ENCODE measurements at regions not wholly inside any gene's neighbourhood (a gene's known extent, or its start where the extent isn't known, plus 50 kb on each side); places are given as distances from the start of the nearest gene placed in this dataset.
"Not testable (repeated sequence)": the region's sequence is repeated elsewhere in the genome, so short reads cannot be mapped to it uniquely, and the experiment has no call there.

DNA sequence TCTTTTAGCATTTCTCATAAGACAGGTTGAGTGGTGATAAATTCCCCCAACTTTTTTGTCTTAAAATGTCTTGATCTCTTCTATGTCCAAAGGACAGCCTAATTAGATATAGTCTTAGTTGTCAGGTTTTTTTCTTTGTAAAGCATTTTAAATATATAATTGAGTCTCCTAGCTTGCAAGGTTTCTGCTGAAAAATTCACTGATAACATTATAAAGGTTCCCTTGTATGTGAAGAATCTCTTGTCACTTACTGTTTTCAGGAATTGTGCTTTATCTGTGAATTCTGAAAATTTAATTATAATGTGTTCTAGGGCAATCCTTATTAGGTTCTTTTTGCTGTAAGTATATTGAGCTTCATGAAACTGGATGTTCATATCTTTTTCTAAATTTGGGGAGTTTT, 96.8 kb upstream of the ZNF92 start:
- TF ChIP-seq ISL1 (CRISPR knock-in tag; IDR thresholded peaks at IDR 0.05) (no peak), TCF4 (CRISPR knock-in tag; IDR thresholded peaks at IDR 0.05; ENCODE audit: borderline replicate concordance) (no peak), ZFP30 (CRISPR knock-in tag; IDR thresholded peaks at IDR 0.05) (no peak), RARB (CRISPR knock-in tag; IDR thresholded peaks at IDR 0.05) (no peak), ZFP3 (CRISPR knock-in tag; IDR thresholded peaks at IDR 0.05) (no peak), ZNF565 (CRISPR knock-in tag; conservative IDR thresholded peaks at IDR 0.05; ENCODE audit: low read depth) (no peak), ARNTL (CRISPR knock-in tag; IDR thresholded peaks at IDR 0.05; ENCODE audit: borderline replicate concordance, low read depth) (no peak), TOX (CRISPR knock-in tag; IDR thresholded peaks at IDR 0.05; ENCODE audit: borderline replicate concordance) (no peak), ZNF8 (CRISPR knock-in tag; IDR thresholded peaks at IDR 0.05) (no peak), ZC3H10 (CRISPR knock-in tag; IDR thresholded peaks at IDR 0.05) (no peak), CSDC2 (CRISPR knock-in tag; IDR thresholded peaks at IDR 0.05) (no peak), BACH2 (CRISPR knock-in tag; IDR thresholded peaks at IDR 0.05; ENCODE audit: borderline replicate concordance) (no peak), ESRRG (CRISPR knock-in tag; IDR thresholded peaks at IDR 0.05) (no peak), SNAI2 (CRISPR knock-in tag; IDR thresholded peaks at IDR 0.05) (no peak), GLIS3 (CRISPR knock-in tag; IDR thresholded peaks at IDR 0.05) (no peak)
- TF ChIP-seq, protein P1, sequence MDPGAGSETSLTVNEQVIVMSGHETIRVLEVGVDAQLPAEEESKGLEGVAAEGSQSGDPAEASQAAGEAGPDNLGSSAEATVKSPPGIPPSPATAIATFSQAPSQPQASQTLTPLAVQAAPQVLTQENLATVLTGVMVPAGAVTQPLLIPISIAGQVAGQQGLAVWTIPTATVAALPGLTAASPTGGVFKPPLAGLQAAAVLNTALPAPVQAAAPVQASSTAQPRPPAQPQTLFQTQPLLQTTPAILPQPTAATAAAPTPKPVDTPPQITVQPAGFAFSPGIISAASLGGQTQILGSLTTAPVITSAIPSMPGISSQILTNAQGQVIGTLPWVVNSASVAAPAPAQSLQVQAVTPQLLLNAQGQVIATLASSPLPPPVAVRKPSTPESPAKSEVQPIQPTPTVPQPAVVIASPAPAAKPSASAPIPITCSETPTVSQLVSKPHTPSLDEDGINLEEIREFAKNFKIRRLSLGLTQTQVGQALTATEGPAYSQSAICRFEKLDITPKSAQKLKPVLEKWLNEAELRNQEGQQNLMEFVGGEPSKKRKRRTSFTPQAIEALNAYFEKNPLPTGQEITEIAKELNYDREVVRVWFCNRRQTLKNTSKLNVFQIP (CRISPR knock-in tag; IDR thresholded peaks at IDR 0.05; ENCODE audit: borderline replicate concordance, low read depth) = no peak
- TF ChIP-seq, protein P2, sequence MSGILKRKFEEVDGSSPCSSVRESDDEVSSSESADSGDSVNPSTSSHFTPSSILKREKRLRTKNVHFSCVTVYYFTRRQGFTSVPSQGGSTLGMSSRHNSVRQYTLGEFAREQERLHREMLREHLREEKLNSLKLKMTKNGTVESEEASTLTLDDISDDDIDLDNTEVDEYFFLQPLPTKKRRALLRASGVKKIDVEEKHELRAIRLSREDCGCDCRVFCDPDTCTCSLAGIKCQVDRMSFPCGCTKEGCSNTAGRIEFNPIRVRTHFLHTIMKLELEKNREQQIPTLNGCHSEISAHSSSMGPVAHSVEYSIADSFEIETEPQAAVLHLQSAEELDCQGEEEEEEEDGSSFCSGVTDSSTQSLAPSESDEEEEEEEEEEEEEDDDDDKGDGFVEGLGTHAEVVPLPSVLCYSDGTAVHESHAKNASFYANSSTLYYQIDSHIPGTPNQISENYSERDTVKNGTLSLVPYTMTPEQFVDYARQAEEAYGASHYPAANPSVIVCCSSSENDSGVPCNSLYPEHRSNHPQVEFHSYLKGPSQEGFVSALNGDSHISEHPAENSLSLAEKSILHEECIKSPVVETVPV (CRISPR knock-in tag; IDR thresholded peaks at IDR 0.05) = no peak
- TF ChIP-seq, protein P3, sequence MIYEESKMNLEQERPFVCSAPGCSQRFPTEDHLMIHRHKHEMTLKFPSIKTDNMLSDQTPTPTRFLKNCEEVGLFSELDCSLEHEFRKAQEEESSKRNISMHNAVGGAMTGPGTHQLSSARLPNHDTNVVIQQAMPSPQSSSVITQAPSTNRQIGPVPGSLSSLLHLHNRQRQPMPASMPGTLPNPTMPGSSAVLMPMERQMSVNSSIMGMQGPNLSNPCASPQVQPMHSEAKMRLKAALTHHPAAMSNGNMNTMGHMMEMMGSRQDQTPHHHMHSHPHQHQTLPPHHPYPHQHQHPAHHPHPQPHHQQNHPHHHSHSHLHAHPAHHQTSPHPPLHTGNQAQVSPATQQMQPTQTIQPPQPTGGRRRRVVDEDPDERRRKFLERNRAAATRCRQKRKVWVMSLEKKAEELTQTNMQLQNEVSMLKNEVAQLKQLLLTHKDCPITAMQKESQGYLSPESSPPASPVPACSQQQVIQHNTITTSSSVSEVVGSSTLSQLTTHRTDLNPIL (CRISPR knock-in tag; IDR thresholded peaks at IDR 0.05; ENCODE audit: low read depth) = no peak
- TF ChIP-seq, protein P4, sequence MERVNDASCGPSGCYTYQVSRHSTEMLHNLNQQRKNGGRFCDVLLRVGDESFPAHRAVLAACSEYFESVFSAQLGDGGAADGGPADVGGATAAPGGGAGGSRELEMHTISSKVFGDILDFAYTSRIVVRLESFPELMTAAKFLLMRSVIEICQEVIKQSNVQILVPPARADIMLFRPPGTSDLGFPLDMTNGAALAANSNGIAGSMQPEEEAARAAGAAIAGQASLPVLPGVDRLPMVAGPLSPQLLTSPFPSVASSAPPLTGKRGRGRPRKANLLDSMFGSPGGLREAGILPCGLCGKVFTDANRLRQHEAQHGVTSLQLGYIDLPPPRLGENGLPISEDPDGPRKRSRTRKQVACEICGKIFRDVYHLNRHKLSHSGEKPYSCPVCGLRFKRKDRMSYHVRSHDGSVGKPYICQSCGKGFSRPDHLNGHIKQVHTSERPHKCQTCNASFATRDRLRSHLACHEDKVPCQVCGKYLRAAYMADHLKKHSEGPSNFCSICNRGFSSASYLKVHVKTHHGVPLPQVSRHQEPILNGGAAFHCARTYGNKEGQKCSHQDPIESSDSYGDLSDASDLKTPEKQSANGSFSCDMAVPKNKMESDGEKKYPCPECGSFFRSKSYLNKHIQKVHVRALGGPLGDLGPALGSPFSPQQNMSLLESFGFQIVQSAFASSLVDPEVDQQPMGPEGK (CRISPR knock-in tag; IDR thresholded peaks at IDR 0.05; ENCODE audit: borderline replicate concordance) = no peak
- TF ChIP-seq, protein P5, sequence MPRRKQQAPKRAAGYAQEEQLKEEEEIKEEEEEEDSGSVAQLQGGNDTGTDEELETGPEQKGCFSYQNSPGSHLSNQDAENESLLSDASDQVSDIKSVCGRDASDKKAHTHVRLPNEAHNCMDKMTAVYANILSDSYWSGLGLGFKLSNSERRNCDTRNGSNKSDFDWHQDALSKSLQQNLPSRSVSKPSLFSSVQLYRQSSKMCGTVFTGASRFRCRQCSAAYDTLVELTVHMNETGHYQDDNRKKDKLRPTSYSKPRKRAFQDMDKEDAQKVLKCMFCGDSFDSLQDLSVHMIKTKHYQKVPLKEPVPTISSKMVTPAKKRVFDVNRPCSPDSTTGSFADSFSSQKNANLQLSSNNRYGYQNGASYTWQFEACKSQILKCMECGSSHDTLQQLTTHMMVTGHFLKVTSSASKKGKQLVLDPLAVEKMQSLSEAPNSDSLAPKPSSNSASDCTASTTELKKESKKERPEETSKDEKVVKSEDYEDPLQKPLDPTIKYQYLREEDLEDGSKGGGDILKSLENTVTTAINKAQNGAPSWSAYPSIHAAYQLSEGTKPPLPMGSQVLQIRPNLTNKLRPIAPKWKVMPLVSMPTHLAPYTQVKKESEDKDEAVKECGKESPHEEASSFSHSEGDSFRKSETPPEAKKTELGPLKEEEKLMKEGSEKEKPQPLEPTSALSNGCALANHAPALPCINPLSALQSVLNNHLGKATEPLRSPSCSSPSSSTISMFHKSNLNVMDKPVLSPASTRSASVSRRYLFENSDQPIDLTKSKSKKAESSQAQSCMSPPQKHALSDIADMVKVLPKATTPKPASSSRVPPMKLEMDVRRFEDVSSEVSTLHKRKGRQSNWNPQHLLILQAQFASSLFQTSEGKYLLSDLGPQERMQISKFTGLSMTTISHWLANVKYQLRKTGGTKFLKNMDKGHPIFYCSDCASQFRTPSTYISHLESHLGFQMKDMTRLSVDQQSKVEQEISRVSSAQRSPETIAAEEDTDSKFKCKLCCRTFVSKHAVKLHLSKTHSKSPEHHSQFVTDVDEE (CRISPR knock-in tag; IDR thresholded peaks at IDR 0.05) = no peak
- no peak for ATAC-seq

DNA sequence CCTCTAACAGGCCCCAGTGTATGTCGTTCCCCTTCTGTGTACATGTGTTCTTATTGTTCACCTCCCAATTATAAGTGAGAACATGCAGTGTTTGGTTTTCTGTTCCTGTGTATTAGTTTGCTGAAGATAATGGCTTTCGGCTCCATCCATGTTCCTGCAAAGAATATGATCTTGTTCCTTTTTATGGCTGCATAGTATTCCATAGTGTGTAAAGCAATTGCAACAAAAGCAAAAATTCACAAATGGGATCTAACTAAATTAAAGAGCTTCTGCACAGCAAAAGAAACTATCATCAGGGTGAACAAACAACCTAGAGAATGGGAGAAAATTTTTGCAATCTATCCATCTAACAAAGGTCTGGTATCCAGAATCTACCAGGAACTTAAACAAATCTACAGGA, 102.2 kb upstream of the ZNF92 start:
- ATAC-seq = not testable (repeated sequence)

DNA sequence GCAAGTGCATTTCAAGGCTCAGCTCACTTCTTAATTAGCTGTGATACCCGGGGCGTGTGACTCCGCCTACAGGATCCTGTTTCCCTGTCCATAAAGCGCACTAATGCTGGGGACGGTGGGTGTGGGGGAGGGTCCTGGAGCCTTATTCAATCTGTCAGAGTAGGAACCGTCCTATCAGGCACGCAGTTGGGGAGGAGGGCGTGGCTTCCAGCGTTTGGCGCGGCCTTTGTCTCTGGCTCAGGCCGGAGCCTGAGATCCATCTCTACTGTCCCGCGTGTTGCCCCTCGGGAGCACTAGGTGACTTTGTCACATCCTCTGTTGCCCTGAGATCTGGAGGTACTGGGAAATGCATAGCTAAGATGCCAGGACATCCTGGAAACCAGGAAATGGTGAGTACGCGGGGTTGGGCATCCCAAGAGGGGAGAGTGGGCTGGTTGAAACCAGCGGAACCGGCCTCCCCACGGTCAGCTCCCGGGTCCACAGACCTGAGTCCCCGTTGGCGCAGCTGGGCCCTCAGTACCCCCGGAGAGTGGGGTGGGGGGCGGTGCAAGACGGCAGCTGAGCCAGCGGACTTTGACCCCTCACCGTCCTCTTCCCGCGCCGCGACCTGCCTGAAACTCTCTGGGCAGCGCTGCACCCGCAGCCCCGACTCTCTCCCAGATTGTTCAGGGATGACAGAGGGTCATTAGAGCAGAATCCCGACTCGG, 104.4 kb upstream of the ZNF92 start:
- TF ChIP-seq ZFP3 (CRISPR knock-in tag; IDR thresholded peaks at IDR 0.05) = 0 out of 2 replicates have a peak, but pooled peaks have one; percentile 25
- no peak for TF ChIP-seq BACH2 (CRISPR knock-in tag; IDR thresholded peaks at IDR 0.05; ENCODE audit: borderline replicate concordance)
- TF ChIP-seq, protein P2 (CRISPR knock-in tag; IDR thresholded peaks at IDR 0.05) = no peak
- peak; percentile 99 for ATAC-seq

All from SK-N-SH treated with all-trans-retinoic acid at 6 μM for 48 hours (cell line).